GM21515 (cell line): ENCODE measurements at regions not wholly inside any gene's neighbourhood (a gene's known extent, or its start where the extent isn't known, plus 50 kb on each side); places are given as distances from the start of the nearest gene placed in this dataset.

Source experiments
- ATAC-seq: cut with Tn5 transposase; IDR thresholded peaks from one replicate; pipeline ENCODE4 v1.9.1; 2021; ENCODE audit not compliant: unreplicated experiment

DNA sequence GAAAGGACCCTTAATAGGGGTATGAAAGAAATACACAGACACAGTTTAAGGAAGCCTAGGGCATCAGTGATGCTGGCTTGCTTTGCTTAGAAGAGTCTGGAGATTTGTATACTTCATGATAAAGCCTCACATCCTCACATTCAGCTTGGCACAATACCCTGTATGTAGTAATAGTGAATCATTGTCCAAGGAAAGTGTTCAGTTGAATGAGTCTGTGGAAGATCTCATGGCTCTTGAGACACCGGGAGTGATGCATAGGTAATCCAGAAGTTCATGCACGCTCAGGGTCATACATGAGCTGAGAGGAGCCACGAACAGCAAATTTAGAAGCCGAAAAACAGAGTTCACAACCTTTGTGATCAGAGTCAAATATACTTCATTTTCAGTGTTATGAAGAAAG, 537.2 kb upstream of the TMPRSS15 start:
- no peak for ATAC-seq

DNA sequence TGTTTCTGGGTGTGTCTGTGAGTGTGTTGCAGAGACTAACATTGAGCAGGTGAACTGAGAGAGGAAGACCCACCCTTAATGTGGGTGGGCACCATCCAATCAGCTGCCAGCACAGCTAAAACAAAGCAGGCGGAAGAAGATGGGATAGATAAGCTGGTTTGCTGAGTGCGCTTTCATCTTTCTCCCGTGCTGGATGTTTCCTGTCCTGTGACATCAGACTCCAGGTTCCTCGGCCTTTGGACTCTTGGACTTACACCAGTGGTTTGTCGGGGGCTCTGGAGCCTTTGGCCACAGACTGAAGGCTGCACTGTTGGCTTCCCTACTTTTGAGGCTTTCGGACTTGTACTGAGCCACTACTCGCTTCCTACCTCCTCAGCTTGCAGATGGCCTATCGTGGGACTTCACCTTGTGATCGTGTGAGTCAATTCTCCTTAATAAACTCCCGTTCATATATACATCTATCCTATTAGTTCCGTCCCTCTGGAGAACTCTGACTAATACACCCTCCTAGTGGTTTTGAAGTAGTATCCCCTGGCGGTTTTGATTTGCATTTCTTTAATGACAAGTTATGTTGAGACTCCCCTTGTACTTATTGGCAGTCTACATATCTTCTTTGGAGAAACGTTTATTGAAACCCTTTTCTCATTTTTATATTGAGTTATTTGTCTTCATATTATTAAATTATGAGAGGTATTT, 546.6 kb upstream of the TMPRSS15 start:
- no peak for ATAC-seq

DNA sequence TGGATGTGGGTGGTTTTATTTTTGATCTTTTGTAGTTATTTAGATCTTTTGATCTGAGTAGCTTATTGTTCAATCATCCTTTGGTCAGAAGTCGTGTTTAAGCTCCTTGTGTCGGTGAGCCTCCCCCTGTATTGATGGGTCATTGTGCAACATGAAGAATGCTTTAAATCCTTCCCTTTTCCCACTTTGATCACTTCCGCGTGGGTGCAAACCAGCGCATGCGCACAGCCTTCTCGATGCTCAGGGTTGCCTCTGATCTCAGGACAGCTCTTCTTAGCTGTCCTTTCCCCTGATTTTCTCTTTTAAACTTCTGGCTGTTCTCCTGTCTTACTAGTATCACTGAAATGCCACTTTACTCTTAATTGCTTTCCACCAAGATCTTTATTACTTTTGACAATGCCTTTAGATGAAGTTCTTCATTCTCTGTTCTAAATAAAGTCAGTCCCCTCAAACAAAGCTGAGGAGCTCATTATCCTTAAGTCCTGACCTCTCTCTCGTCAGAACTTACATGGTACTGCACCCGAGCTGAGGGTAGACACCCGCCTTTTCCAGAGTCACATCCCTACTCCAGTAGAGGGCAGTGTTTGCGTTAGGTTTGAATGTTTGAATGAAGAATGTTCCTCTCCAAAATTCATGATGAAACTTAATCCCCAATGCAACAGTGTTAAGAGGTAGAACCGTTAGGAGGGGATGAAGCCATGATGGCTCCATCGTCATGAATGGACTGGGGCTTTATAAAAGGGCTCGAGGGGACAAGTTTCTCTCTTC, 547.9 kb upstream of the TMPRSS15 start:
- no peak for ATAC-seq

DNA sequence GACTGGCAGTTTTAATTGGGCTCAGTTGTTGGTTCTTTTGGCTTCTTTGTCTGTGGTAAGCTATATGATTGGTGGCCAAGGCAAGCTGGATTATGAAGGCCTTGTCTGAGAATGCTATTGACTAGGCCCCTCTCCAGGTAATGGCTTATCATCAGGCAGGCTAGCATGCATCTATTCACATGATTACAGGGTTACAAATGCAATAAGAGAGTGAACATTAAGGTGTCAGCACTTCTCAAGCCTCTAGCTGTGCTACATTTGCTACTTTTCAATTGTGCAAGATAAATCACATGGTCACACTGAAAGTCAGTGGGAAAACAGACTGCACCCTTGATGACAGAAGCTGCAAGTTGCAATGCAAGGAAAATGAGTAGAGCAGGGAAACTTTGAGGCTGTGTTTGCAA, 550.9 kb upstream of the TMPRSS15 start:
- no peak for ATAC-seq

DNA sequence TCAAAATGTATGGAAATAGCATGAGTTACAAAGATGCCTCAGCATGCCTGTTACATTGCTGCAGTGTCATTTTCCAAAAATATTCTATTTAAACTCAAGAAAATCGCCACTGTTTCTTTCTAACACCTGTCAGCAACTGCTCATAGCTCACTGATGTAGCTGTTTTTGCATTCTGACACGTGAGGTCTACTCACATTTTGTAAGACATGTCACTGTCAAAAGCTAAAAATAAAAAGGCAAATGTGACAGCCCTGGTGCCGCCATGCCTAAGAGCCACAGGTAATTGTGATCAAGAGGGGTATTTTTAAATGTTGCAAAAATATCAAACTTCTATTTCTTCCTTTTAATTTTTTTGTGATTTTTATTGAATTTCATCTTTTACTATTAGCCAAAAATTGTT, 556.2 kb upstream of the TMPRSS15 start:
- no peak for ATAC-seq

DNA sequence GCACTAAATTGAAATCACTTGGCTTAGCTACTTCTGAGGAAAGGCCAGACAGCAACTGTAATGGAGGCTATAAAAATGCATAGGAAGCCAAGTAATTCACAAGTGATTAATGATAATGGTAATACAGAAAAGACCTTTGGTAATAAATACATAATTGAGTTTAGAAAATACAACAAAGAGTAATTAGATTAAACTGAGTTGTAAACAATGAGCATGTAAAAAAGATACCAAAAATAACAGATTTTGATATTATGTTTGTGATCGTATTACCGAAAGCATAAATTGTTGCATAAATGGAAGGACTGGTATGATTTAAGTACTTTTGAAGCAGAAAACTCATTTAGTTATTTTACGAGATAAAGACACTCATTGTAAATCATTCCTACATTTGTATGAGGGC, 556.7 kb upstream of the TMPRSS15 start:
- no peak for ATAC-seq

DNA sequence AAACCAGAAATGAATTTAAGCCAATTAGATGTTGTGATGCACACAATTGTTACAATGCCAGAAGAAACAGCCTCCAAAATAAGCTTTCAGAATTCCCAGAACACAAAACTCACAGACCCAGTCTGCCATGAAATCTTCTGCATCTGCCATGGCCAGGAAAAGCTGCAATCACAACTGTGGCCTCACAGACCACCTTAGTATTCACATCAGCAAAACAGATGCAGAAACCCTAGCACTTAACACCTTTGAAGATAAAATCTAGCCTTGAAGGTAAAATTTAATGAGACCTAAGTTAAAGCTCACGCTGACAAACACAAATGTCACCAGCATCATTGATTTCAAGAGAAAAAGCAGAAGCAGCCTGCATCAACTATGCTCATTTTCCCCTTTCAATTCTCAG, 566.8 kb upstream of the TMPRSS15 start:
- ATAC-seq, result no peak

DNA sequence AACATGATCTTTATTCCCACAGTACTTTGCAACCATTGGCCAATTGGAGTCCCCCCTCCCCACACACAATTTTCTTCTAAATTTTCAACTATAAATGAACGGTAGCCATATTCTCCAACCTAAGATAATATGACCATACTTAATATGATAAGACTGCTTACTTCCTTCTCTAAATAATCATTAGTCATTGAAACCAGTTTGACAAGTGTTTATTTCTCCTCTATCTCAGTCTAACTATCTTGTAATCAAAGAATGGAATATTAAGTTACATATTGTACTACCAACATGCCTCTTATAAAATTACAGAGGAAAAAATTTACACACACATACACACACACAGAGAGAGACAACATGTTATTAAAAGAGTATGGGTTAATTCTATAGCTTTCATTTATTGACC, 567.4 kb upstream of the TMPRSS15 start:
- ATAC-seq, result no peak

DNA sequence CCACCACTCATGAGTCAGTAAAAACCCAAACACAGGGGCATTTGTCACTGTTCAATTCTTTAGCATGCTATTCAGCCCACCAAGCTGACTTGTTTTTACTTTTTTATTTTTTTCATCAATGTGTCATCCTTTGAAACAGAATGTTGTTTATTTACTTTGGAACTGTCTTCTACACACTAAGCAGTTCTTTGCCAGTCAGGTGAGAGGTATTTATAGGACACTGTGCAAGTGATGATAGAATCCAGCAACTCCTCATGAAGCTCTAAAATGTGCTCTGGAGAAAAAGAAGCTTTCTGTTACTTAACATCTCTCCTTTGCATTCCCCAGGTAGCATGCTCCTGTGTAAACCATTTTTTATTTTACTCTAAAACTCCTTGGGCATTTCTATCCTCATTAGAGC, 582.0 kb upstream of the TMPRSS15 start:
- no peak for ATAC-seq

DNA sequence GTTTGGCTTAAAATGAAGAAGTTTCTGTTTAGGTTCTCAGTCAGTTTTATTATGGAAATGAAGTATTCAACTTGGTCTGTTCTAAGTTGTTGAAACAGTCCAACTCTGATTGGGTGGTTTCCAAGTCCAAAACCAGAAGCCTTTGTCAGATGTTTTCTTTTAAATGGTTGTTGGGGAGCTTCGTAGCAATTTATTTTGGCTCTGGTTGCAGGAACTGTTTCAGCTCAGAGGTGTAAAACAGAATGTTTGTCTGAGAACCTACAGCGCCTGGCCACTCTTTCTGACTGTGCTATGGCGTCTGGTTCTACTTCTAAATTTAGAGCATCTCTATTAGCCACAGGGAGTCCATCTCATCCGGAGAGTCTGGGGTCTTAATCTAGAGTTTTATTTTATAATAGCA, 582.6 kb upstream of the TMPRSS15 start:
- ATAC-seq, result no peak

DNA sequence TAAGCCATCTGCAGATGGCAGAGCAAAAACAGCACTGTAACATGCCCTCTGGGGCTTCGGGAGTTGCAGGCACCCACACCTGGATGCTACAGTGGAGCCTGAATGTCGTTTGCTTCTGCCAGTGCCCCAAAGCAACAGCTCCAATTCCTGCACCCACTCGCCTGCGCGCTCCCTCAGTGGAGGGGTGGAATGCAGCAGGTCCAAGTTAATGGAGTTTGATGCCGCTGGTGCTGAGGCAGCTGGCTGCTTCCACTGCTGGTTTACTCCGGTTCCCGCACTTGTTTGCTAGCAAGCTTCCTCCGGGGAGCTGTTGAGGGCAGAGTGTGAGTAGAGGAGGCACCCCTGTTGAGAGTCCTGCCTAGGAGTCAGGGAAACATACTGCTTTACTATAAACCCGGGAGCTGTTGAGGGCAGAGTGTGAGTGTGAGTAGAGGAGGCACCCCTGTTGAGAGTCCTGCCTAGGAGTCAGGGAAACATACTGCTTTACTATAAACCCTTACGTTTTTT, 584.0 kb upstream of the TMPRSS15 start:
- ATAC-seq, result no peak

DNA sequence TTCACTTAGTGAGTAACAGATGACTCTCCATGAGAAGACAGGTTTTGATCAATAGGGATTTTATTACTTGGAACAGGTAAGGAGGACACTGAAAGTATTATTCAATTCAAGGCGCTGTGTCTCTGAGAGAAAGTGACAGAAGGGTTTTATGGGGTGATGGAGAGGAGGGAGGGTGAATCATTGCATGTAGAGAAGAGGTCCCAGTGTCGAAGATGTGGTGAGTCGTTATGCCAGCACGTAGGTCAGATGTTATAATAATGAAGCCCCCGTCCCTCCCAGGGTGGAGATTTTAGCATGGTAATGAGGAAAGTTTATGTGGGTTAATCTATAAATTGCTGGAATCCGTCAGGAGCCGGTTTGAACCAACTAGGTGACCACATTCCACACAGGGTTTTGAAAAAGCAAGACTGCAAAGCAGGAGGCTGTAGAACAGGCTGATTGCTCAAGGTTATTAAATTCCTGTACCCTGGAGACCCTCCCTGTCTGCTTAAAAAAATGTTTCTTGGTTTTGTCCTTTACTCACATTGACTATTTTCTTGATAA, 586.4 kb upstream of the TMPRSS15 start:
- ATAC-seq, result no peak

DNA sequence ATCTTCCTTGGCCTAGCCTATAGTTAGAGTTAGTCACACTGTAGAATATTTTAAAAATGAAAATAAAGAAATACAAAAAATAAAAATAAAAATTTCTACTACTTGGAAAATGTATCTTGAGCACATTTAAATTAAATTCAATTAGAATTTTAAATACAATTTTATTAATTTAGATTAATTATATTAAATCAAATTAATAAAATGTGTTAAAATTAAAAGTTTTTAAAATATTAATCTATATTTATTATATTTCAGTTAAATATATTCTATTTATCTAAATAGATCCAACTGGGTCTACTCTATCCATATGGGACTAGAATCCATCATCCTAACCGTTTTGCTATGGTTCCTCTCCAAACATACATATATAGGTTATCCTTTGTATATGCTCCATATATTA, 588.3 kb upstream of the TMPRSS15 start:
- ATAC-seq, result no peak

DNA sequence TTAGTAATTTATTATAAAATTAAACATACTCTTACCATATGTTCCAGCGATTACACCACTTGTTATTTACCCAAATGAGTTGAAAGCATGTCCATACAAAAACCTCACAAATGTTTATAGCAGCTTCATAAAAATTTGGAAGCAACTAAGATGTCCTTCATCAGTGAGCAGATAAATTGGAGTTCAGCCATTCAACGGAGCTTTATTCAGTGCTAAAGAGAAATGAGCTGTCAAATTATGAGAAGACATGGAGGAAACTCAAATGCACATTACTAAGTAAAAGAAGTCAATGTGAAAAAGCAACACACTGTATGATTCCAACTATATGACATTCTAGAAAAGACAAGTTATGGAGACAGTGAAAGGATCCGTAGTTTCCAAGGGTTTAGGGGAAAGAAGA, 606.7 kb upstream of the TMPRSS15 start:
- no peak for ATAC-seq

DNA sequence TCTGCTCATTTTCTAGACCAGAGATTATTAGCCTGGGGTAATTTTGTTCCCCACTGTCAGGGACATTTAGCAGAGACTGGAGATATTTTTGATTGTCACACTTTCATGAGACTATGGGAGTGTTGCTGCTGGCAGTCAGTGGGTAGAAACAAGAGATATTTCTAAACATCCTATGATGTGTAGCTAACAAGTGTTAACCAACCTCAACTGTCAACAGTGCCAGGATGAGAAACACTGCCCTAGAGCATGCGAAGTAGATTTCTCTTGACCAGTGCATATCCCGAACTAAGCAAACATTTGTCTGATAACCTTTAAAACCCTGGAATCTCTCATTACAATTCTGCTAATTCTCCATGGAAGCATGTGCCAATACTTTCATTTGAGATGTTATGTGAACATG, 607.4 kb upstream of the TMPRSS15 start:
- no peak for ATAC-seq

DNA sequence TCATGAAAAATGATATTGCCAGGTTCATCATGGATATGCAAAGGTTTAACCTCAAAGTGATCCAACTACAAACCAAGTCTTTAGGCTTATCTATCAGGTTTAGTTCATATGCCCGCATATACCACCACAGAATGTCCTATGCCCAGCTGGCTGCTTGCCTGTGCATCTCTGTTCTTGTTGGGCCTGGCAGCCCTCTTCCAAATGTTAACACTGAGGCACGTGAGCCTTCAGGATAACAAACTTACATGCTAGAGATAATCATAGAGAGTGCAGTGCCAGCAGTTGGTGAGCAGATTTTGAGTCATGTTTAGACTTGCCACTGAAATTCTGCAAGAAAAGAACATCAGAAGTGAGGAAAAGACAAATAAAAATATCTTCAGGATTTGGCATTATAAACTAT, 607.9 kb upstream of the TMPRSS15 start:
- no peak for ATAC-seq

DNA sequence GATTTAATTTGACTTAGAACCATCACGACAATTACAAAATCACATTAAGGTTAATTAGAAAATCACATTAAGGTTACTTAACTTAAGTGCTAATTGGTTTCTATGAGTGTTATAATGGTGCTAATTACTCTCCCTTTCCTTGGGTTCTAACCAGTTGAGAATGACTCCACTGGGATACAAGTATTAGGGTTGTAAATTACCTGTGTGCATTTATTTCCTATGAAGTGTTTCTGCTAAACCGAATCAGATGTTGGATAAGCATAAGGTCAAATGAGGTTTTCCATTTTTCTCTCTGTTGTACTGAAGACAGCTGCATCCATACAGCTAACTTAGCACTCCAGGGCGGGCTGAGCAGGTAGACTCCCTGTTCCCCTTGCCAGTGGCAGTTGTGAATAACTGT, 610.3 kb upstream of the TMPRSS15 start:
- no peak for ATAC-seq

DNA sequence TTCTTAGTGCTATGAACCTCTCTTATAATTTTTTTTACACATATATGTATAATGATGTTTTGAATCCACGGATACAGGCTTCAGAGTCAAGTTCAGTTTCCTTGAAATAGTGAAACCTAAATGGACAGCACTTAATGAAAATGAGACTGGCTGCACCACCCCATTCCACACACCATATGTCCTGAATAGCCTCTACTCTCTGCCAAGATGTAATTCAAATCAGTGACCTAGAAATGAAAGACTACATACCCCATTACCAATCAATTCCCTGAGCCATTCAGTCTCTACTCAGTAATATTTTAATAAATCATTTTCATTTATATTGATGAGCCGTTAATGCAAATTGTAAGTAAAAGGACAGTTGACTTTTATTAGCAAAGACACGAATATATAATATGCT, 614.9 kb upstream of the TMPRSS15 start:
- no peak for ATAC-seq

DNA sequence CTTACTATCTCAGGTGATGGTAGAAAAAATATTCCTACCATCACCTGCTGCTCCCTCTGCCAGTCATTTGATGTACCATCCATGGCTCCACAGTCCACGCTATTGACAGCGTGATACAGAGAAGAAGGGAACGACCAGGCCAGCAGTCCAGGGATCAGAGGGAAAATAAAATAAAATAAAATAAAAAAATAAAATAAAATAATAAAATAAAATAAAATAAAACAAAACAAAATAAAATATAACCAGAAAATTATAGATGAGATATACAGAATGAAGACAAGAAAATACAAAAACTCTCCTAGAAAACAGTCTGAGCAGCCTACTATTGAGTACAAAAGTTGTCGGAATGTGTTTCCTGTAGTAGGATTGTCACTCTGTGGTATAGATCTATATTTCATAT, 619.4 kb upstream of the TMPRSS15 start:
- ATAC-seq, result no peak

DNA sequence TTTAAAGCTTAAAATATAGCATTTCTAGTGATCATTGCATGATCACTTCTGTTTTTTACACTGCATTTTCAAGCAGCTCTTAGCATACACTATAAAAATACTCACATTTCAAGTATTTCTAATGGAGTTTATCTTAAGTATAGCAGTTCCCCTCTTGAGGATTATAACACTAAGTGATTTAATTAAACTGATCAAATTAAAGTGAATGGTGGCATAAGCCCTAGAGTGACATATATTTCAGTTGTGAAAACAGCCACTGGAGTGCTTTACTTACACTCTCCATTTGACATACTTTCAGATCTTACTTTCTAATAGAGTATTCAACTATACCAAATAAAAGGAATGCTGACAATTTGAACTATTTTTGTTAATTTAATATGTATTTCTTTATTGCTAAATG, 623.3 kb upstream of the TMPRSS15 start:
- ATAC-seq, result no peak

DNA sequence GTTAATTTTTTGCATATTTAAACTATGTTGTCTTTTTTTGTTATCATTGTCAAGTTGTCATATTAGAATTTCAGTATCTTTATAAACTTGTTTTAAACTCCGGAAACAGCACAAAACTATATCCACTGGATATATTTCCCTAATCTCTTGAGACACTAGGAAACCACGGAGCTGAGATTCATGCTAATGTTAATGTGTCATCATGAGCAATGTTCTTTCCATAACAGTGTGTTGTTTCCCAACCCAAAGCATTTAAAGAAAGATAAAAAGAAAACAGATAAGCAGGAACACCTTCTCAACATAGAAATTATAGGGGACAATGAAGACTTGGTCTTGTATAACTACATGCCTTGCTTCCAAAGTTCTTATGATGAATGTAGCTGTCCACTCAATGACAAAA, 626.2 kb upstream of the TMPRSS15 start:
- no peak for ATAC-seq

DNA sequence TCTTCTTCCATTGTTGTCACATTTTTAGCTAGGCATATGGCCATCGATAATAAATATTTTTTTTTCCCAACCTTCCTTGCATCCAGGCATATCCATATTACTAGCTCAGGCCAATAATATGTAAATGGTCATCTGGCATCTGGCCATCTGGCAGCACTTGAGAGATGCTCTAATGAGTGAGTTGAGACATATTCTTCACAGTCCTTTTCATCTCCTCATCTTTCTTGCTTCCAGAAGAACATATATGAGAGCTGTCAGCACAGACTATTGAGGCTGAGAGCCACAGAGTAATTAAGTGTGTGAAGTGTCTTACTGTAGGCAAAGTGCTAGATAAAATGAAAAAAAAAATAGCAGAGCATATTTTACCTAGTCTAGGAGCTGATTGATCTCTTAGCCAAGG, 628.4 kb upstream of the TMPRSS15 start:
- no peak for ATAC-seq
